NOMO-1 treated with DMSO at 0.1 percent for 48 hours (cell line): ENCODE measurements at regions not wholly inside any gene's neighbourhood (a gene's known extent, or its start where the extent isn't known, plus 50 kb on each side); places are given as distances from the start of the nearest gene placed in this dataset.

Experiments used
- DNase-seq: peaks from one replicate; lab custom pipeline; 2025; ENCODE audit not compliant: unreplicated experiment; lab: John Stamatoyannopoulos, UW

DNA sequence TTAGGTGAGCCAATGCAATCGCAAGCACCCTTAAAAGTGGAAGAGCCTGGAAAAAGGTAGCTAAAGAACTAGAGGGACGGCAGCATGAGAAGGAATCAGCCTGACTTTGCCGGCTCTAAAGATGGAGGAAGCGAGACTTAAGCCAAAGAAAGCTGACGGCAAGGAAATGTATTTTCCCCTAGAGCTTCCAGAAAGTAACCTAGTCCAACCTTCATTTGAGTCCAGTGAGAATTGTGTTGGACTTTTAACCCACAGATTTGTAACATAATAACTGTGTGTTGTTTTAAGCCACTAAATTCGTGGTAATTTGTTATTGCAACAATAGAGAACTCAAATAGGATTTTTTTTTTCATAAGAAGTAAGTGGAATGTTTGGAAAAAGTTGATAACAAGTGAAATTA is 212.7 kb upstream of the C1QTNF7 start:
- no peak for DNase-seq

DNA sequence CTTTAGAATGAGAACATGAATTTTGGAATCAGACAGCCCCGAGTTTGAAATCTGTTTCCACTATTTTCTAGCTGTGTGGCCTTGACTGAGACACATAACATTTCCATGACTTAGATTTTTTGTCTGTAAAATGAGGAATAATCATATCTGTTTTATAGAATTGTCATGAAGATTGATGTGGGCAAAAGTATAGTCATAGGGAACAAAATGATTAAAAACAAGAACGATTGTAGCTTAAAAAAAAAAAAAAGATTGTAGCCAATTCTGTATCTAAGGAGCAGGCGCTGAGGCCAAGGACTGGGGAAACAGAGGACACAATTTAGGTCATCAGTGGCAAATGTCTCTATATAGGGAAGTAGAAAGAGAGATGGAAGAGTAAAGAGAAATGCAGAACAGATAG is 201.6 kb upstream of the C1QTNF7 start:
- no peak for DNase-seq

DNA sequence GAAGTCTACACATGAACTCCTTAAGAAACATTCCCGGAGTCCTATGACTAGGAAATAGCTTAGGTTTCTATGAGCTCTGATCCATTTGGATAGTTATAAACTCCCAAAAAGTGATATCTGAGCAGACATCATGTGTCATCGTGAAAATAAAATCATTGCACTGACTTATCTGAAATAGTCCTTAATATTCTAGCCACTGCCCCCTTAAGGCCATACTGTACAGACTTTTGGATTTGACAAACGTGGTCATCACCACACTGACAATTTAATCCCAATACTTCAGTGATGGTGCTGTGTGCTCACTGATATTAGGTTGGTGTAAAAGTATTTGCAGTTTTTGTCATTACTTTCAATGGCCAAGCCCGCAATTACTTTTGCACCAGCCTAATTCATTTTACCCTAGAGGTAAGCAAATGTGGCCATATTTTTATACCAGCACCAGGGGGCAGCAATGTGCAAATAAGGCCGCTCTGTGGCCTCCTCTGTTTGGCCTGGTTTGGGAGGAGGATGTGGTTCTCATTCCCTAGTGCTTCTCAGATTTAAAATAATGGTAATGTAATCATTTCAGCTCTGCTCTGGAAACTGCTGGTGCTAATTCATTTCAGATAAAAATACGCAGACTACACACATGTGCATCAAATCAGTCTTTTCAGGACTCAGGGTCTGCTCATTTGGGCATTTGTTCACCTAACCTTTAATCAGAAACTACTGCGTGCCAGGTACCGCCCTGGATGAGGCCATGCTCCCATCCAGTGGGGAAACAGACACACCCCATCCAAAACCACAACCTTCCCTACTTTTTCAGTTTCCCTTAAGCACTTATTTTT is 196.4 kb upstream of the C1QTNF7 start:
- peak; percentile 73 for DNase-seq

DNA sequence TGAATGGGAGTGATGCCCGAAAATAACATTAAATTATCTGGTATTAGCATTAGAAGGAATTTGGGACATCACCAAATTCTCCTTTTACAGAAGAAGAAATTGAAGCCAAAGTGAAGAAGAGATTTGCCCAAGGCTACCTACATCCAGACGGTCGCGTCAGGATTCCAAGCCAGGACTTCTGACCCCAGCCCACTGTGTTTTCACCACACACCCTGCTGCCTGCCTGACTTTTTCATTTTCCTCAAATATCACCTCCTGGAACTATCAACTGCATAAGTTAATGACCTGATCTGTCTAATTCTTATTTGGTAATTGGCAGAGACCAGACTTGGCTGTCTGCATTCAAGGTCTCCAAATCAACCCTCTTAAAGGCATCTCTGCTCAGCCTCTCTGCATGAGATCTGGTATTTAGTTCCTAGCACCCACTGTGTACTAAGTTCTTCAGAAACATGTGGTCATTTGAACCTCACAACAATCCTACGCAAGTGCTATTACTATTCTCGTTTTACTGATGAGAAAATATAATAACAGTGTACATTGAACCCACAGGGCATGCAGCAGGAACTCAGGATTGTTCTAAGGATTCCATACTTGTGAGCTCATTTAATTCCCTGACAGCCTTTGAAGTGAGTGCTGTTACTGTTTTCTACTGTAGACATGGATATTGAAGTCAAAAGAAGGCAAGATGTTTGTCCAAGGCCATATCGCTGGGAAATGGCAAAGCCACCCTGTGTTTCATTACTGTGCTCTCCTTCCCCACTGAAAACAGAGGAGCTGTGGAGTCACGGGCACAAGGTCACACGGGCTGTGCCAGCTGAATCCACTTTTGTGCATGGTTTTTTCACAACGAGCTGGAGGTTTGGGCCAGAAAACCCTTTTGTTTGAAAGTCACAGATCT is 195.2 kb upstream of the C1QTNF7 start:
- DNase-seq = no peak

DNA sequence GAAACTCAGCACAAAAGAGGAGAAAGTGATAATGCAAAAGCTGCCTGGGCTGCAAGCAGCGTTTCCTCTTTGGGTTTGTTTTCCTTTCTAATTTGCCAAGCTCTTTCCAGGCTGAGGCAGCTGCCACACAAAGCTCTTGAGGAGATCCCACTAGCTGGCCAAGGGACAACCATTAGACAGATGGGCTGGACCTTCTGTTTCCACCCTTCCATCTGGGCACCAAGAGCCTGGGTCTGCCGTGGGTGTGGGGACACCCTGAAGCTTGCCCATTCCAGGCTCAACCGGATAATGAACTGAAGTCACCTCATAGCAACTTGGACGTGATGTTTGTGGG is 194.6 kb upstream of the C1QTNF7 start:
- no peak for DNase-seq

DNA sequence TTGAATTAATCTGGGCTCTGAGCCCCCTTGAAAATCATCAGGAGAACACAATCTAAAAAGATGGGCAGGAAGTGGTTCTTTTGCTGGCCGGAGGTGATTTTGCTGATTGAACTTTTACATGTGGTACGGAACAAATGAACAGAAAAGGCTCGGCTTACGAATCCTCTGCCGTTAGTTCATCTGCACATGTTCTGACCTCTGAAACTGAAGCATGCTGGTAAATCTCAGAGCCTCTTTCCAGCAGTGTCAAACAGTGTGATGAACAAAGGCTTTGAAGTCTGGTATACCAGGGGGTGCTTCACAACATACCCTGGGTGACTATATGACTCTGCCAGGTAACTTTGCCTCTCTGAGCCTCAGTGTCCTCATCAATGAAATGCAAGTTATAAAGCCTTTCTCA is 194.2 kb upstream of the C1QTNF7 start:
- DNase-seq = no peak

DNA sequence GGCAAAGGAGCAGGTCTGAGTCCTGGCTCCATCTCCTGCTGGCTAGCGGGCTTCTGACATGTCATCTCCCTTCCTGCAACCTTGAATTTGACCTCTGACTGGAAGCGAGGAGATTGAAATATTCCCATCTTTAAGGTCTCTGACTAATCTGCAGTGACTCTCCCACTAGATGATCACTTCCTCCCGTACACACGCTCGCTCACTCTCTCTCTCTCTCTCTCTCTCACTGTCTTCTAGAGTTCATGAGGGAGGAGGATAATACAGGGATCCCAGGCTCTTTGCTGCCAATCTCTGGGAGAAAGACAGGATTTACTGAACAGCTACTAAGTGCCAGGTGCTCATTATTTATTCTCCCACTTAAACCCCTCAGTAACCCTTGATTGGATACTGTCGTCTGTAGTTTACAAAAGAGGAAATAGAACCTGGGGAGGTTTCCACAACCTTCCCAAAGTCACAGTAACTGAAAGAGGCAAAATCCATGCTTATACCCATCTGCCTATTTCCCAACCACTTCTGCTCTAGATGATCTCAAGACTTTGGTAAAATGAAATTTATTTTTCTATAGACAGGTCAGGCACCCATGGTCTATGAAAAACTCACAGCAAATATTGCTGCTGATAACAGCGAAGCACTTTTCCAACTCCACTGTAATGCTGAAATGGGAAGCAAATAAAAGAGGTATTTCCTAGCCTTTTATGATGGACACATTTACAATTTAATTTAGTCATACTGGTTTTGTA is 193.5 kb upstream of the C1QTNF7 start:
- DNase-seq = peak; percentile 50

DNA sequence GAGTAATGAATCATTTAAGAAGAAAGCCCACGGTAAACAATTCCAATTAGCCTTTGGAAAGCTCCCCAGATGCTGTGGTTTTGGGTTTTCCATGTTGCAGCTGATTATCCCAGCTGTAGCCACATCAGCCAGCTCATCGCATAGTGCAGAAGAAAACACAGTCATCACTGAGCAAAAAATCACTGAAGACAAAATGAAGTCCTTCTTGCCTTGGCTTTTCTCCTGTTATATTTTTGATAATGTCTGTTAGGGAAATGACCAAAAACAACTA is 193.0 kb upstream of the C1QTNF7 start:
- no peak for DNase-seq

DNA sequence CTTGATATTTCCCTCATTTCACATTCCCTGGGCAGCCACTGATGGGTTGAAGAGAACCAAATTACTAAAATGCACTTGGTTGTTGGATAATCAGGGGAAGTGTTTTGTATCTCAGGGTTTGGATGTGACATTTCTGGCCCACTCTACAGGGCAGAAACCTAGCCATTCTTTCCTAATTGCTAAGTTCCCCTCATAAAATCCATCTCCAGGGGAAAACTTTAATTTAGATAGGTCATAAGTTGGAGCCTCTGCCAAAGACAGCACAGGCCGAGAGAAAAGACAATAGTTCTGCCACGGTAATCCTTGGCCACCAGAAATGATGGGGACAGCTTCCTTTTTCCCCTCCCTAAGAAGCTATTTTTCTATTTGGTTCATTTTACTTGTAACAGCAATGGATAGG is 192.7 kb upstream of the C1QTNF7 start:
- no peak for DNase-seq

DNA sequence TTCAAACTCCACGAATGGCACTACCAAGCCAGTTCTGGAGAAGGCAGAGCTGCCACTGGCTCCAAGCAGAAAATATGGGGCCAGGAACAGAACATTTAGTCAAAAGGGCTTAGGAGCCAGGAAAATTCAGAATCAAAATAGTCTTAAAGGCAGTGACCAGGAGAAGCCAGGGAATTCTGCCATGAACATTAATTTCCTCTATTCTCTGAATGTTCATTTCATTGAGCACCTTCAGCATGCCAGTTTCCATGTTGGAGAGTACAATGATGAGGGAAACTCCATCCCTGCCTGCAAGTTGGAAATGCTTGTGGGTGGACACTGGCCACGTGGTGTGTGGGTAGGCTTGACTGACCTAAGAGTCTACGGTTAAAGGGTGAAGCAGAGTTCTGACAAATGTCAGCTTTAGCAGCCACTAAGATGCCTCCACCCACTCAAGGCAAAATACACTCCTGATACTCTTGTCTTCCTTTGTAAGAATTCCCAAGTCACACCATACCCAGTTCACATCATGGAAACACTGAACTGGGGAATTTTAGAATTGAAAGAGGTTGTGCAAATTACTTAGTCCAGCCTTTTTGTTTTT is 190.1 kb upstream of the C1QTNF7 start:
- no peak for DNase-seq

DNA sequence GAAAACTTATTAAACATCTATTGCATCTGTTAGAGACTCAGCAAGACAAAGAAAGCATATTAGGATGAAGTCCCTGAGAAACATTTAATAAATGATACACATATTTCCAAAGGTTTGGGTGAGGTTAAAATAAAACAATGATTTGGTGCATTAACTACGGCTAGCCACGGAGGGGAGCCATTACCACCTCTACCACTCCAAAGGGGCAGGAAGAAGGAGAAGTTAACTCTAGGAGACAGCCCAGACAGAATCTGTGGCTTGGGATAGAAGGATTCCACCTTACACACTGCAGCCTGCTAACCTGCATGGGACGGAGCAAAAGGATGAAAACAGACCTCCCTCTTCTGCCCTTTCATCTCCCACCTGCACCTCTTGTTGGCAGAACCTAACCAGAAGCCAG is 189.1 kb upstream of the C1QTNF7 start:
- peak; percentile 68 for DNase-seq

DNA sequence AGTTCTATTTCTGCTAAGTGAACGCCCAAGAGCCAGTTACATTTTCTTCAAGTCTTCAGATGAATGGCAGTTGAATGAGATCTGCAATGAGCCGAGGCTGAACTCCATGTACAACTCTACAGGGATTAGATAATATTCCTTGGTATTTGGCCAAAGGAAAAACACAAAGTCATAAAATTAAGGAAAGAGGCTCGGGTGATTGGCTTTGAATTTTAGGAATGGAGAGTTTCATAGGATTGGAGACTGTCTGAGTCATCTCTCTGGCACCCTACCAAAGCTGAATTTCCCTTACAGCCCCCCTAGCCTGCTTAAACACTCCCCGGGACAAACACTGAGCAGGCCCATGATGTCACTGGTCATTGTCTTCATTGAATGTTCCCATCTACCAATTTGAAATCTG is 188.0 kb upstream of the C1QTNF7 start:
- DNase-seq = no peak

DNA sequence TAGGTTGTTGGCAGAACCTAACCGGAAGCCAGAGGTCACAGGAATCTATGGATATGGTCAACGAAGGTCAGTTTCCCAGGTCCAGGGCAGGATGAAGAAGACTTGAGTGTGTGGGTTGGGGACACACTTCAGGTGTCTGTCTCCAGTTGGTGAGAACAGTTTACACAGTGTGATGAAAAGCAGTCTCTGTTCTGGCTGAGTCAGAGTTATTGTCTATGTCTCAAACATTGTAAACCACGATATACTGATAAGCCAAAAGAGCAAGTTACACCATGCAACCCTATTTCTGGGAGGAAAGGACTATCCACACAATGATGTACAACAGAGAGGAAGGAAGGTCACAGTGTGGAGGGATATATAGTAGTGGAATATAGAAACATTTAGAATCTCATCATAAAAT is 187.1 kb upstream of the C1QTNF7 start:
- no peak for DNase-seq

DNA sequence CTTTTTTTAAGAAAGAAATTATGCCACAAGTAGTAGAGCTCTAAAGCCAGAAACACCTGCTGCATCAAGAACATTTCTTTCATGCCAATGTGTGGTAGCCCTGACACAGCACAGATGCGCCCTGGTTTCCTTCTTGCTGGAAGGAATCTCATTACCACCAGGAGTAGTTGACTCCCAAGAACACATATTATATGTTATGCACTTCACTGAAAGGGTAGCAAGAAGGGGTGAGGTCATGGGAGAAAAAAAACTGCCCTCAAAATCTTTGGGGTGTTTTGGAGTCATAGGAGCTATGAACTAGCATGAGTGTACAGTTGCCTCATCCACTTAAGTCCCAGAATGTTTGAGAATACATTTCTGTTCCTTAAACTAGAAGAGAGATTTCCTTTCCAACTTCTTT is 185.8 kb upstream of the C1QTNF7 start:
- no peak for DNase-seq

DNA sequence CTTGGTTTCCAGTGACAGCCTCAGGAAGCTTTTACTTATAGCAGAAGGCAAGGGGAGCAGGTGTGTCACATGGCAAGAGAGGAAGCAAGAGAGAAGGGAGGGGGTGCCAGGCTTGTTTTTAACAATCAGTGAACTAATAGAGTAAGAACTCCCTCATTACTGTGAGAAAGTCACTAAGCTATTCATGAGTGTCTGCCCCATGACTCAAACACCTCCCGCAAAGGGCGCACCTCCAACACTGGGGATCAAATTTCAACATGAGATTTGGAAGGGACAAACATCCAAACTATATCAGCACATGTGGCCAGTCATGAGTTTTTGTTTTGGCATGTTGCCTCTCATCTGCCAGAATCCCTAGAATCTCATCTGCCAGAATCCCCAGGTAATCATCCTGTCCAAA is 183.5 kb upstream of the C1QTNF7 start:
- no peak for DNase-seq

DNA sequence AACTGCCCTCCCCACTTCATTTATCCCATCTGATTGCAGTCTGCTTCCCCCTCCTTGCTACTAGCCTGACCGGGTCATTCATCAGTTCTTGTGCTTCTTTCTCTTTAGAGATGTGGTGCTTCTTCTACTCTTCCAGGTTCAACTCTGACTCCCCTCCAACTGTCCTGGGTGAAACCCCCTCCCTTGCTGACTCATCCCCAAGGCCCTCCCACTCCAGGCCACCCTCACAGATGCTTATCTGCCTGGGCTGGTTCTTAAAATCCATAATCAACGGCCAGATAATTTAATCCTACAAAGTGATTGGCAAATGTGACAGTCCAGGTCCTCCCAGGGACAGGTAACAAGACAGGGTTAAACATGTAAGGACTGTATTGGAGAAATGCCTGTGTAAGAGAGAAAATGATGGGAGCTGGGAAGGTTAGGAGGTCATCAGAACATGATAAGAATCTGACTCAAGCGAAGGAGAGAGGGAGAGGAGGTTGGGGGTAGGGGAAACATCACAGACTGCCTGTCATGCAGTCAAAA is 182.8 kb upstream of the C1QTNF7 start:
- DNase-seq = no peak

DNA sequence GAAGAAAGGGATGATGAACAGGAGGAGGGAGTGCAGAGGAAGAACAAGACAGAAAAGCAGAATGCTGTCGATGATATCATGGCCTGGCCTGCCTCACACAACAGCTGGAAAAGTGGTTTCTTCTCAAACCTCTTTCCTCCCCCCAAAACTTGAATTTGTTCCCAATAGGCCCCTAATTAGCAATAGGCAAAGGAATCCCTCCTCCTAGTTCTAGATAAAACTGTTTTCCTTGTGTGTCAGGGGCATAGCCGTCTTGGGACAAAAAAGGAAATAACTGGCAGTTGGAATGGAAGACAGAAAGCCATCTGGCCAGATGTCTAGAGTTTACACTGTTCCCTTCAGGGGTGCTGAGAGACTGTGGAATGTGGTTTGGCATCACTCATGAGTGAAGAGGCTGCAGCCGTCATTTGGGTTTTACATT is 177.8 kb upstream of the C1QTNF7 start:
- no peak for DNase-seq

DNA sequence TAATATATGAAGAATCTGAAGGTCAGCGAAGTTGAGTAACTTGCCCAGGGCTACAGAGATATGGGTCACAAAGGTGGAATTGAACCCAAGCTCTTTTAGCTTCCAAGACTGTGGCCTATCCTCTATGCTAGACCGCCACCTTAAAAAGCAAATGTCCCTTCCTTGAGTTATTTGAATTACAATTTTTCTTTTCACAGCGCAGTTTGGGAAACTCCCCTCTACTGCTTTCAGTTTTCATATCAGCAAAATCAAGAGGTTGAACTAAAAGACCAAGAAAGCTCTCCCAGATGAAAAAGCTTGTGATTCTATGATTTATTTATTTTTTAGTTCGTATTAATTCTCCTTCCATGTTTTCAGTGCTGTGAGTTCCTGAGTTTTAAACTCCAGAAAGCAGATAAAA is 174.5 kb upstream of the C1QTNF7 start:
- no peak for DNase-seq

DNA sequence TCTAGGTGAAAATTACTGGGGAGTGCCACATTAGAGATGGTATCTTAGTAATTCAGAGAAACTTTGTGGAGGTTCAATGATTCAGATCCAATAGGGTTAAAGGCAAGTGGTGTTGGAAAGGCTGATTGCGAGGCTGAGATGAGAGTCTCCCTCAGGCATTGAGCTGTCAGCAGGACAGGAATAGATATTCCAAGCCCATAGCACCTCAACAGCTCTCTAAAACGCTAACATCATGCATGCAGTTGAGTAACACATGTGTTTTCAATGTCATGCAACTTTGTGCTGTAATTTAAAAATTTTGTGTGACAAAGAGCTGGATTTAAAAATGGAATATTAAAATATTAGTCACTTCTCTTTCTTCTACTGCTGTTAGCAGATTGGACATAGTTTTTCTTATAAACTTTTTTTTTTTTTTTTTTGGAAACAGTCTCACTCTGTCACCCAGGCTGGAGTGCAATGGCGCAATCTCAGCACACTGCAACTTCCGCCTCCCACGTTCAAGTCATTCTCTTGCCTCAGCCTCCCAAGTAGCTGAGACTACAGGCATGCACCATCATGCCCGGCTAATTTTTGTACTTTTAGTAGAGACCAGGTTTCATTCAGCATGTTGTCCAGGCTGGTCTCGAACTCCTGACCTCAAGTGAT is 173.5 kb upstream of the C1QTNF7 start:
- peak; percentile 66 for DNase-seq

DNA sequence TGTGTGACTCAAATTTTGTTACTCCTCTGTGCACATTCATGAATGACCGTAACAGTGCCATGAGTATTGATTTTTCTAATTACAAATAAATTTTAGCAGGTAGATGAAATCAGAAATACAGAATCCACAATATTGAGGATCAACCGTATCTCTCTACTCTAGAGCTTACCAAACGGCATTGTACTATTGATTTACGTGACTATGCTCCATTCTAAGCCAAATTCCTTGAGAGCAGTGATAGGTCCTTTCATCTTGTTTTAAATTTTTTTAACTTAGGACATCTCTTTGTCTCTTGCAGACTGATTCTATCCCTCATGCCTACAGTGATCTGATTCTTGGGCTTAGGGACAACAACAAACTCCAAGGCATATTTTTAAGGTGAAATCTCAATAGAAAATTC is 172.3 kb upstream of the C1QTNF7 start:
- no peak for DNase-seq

DNA sequence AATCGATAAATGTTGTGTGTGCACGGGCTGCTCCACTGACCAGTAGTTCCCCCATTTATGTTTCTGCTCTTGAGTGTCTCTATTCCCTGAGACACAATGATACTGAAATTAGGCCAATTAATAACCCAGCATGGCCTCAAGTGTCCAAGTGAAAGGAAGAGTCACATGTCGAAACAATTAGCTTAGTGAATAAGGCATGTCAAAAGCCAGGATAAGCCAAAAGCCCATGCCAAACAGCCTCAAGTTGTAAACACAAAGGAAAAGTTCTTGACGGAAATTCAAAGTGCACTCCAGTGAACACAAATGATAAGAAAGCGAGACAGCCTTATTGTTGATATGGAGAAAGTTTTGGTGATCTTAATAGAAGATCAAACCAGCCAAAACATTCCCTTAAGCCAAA is 167.1 kb upstream of the C1QTNF7 start:
- DNase-seq = no peak
